EH (cell line): ENCODE measurements at regions not wholly inside any gene's neighbourhood (a gene's known extent, or its start where the extent isn't known, plus 50 kb on each side); places are given as distances from the start of the nearest gene placed in this dataset.

Source experiments
- DNase-seq: peaks from one replicate; pipeline ENCODE4 v3.0.0-alpha.2; 2015; ENCODE audit warnings: low read depth

- DNase-seq = peak; percentile 93
These were observed 827.7 kb downstream of the TNS3 start for GRCh38 chr7:46754140-46754720.

GRCh38 chr7:46753662-46754061 lies 828.2 kb downstream of the TNS3 start:
- no peak for DNase-seq

GRCh38 chr7:46752881-46753366 lies 829.0 kb downstream of the TNS3 start:
- peak; percentile 96 for DNase-seq

- DNase-seq = peak; percentile 90
These were observed 829.8 kb downstream of the TNS3 start for GRCh38 chr7:46751927-46752723.

GRCh38 chr7:46751471-46751870 lies 830.4 kb upstream of the IGFBP3 start:
- no peak for DNase-seq

GRCh38 chr7:46750321-46750865 lies 829.3 kb upstream of the IGFBP3 start:
- DNase-seq = no peak

- no peak for DNase-seq
These were observed 827.0 kb upstream of the IGFBP3 start for GRCh38 chr7:46747869-46748576.

- no peak for DNase-seq
These were observed 825.9 kb upstream of the IGFBP3 start for GRCh38 chr7:46746695-46747687.

- peak; percentile 42 for DNase-seq
These were observed 824.6 kb upstream of the IGFBP3 start for GRCh38 chr7:46745707-46746090.

- DNase-seq = peak; percentile 52
These were observed 824.1 kb upstream of the IGFBP3 start for GRCh38 chr7:46744957-46745706.

- no peak for DNase-seq
These were observed 821.5 kb upstream of the IGFBP3 start for GRCh38 chr7:46742601-46743000.

- DNase-seq = peak; percentile 63
These were observed 821.0 kb upstream of the IGFBP3 start for GRCh38 chr7:46741938-46742540.

GRCh38 chr7:46741181-46741580 lies 820.1 kb upstream of the IGFBP3 start:
- DNase-seq = no peak

- no peak for DNase-seq
These were observed 818.6 kb upstream of the IGFBP3 start for GRCh38 chr7:46739518-46740234.

GRCh38 chr7:46738796-46739195 lies 817.7 kb upstream of the IGFBP3 start:
- no peak for DNase-seq

GRCh38 chr7:46738165-46738564 lies 817.1 kb upstream of the IGFBP3 start:
- DNase-seq = no peak

GRCh38 chr7:46725838-46726237 lies 804.8 kb upstream of the IGFBP3 start:
- peak; percentile 71 for DNase-seq

GRCh38 chr7:46725136-46725535 lies 804.1 kb upstream of the IGFBP3 start:
- no peak for DNase-seq

GRCh38 chr7:46723742-46724141 lies 802.7 kb upstream of the IGFBP3 start:
- no peak for DNase-seq

GRCh38 chr7:46723003-46723402 lies 801.9 kb upstream of the IGFBP3 start:
- no peak for DNase-seq
